GM21529 (cell line): ENCODE measurements at regions not wholly inside any gene's neighbourhood (a gene's known extent, or its start where the extent isn't known, plus 50 kb on each side); places are given as distances from the start of the nearest gene placed in this dataset.

Experiments
- ATAC-seq: cut with Tn5 transposase; IDR thresholded peaks from one replicate; pipeline ENCODE4 v1.9.1; 2021; ENCODE audit not compliant: unreplicated experiment

DNA sequence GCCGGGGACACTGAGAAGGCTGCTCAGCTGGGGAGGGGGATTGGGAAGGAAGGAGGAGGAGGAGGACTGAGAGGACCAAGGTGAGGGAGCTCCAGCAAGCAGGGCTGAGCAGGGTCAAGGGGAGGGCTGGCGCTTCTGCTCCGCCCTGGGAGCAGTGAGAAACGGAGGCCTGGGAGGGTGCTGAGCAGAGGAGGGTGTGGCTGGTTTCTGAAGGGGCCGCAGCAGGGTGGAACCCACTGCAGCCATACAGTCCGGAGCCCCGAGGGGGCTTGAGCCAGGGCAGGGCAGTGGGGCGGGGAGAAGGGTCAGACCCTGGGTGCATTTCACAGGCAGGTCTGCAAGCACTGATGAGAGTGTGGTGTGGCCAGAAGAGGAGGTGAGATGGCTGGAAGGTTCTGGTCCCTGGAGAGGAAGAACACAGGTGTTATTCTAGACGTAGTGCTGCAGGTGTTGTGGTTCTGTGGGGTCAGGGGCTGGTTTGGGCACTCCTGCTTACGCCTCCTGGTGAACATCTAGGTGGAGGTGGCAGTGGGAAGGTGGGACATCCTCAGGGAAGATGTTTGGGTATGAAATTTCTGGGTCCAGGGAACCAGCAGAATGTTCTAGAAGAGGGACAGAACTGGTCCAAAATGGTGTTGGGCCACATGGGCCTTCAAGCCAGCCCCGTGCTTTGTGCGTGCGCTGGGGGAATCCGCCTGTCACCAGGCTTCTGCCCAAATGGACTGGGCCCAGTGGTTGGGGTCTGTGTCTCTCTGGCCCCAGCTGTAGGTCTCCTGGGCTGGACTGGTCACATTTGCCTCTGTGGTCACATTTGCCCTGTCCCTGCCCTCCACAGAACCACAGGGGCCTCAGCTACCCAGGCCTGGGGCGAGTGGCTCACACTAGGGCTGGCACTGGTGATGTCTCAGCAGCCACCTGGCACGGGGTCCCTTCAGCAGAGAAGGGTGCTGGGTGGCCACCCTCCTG, 714.7 kb downstream of the BRD1 start:
- ATAC-seq = no peak

DNA sequence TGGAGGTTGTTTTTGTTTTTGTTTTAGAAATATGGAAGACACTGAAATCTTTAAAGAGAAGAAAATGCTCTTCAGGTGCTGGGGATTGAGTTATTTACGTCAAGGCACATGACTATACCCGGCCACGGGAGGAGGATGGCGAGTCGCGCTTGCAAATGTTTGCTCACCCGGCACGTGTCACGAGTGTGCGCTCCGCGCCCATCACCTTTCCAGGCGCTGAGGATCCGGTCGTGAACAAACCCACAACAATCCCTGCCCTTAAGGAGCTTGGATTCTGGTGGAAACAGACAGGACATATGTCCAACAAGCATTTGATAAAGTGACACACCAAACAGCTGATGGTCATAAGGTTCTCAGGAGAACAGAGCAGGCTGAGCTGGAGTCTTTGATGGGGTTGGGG, 715.5 kb downstream of the BRD1 start:
- ATAC-seq = no peak

DNA sequence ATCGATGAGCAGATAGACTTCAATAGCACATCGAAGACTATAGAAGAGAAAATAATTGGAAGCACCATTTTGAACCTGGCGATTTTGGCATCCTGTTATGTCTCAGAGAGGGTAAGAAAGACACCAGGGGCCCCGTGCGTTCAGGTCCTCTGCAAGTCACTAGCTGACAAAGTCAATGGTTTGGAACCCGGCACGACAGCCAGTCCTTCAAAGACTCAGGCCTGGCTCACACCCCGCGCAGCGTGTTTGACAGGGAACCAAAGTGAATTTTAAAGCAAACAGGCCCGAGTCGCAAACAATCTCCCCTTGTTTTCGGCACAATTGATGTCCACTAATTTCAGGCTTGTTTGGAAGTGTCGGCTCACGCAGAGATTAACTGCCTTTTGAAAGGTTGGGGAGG, 716.6 kb downstream of the BRD1 start:
- no peak for ATAC-seq

GRCh38 chr22:49108636-49109315, 718.9 kb downstream of the BRD1 start:
- ATAC-seq = no peak

- no peak for ATAC-seq
Measured at GRCh38 chr22:49107961-49108530, 719.6 kb downstream of the BRD1 start.

- ATAC-seq = no peak
Measured at GRCh38 chr22:49107561-49107960, 720.1 kb downstream of the BRD1 start.

- no peak for ATAC-seq
Measured at GRCh38 chr22:49106842-49107152, 720.9 kb downstream of the BRD1 start.

- no peak for ATAC-seq
Measured at GRCh38 chr22:49106096-49106841, 721.4 kb downstream of the BRD1 start.

- no peak for ATAC-seq
Measured at GRCh38 chr22:49104434-49104833, 723.2 kb downstream of the BRD1 start.

DNA sequence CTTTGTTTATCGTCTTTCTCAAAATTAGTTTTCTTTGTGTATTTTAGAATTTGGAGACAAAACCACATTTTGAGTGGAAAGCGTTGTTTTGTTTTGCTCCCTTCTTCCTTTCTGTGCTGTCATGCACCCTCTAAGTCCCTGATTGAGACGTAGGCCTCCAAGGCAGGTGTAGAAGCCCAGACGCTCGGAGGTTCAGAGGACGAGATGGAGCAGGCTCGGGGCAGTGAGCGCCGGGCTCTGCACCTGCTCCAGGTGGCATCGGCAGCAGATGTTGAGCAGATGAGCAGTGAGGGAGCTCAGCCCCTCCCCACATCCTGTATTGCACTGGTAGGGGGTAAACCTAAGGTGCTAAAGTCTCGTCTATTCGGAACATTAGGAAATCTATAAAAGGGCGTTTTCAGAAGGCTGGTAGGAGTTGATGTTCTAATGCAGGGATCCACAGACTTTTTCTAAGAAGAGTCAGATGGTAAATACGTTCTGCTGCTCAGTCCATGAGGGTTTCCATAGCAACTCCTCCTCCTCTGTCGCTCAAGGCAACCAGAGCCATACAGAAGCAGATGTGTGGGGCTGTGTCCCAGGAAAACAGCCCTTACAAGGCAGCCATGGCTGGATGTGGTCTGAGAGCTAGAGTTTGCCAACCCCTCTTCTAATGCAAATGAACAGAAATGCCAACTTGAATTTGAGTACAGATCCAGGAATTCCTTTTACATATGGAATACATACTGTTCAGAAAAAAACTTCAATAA, 724.2 kb downstream of the BRD1 start:
- ATAC-seq = no peak

DNA sequence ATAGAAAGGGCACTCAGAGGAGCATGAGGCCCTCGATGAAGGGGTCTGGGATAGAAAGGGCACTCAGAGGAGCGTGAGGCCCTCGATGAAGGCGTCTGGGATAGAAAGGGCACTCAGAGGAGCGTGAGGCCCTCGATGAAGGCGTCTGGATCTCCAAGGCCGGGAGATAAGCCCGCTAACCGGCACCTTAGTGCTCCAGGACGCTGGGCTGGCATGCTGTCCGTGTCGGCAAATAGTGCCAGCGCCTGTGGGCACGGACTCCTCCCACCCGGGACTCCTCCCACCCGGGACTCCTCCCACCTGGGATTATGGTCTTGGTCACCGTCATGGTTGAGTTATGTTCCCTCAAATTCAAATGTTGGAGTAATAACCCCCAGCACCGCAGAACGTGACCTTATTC, 725.3 kb downstream of the BRD1 start:
- no peak for ATAC-seq

DNA sequence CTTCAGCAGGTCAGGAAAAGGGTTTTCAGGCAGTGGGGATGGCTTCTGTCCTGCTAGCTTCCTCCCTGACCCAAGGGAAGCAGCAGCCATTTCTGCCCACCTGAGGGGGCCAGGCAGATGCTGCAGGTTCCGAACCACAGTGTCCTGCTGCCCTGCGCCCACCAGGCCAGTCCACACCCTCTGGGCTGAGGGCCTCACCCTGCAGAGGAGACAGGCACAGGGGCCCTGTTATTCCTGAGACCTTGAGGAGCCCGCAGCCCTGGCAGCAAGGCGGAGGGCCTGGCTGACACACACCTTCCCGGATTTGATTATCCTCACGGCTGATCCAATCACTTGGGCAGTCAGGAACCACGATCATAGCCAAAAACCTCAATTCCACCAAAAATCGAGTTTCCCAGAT, 725.8 kb downstream of the BRD1 start:
- no peak for ATAC-seq

DNA sequence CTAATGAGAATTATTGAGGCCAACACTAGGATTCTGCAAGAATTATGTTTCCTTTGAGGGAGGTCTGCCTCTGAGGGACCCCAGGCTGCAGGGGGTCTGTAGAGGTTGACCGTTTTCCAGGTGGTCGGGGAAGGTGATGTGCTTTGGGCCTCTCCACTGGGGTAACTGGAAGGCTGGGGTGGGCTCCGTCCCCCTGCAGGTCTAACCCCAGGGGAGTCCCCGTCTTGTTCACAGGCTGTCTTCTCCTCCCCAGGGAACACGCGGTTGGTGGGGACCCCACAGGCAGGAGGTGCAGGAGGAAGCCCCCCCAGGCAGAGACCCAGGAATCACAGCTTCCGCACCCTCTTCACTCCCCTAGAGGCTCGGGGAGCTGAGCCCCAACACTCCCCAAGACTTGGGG, 726.4 kb downstream of the BRD1 start:
- no peak for ATAC-seq

GRCh38 chr22:49100773-49101172, 726.9 kb downstream of the BRD1 start:
- ATAC-seq = no peak

GRCh38 chr22:49100316-49100715, 727.4 kb downstream of the BRD1 start:
- ATAC-seq = no peak

DNA sequence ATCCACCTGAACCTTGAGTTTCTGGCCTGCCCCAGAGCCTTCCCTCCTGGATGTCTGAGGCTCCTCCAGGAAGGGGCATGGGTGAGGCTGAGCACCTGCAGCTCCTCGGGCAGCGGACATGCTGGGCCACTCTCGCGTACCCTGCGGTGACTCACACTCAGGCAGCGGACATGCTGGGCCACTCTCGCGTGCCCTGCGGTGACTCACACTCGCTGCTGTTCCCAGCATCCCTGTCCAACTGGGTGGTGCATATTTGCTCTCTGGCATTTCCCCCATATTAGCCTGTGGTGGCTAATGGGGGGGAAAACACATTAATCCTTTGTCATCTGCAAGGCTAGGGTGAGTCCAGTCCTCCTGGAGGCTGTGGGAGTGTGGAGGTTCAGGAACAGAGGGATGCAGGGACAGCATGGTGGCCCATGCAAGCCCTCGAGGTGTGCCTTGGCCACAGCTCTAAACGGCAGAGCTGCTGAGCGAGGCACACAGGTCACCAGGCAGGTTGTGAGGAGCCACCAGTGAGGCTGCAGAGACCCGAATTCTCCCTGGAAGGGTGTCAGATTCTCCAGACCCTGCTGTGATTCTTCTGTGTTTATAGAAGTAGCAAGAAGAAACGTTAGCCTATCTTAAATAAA, 728.1 kb downstream of the BRD1 start:
- ATAC-seq = no peak

GRCh38 chr22:49099089-49099488, 728.6 kb downstream of the BRD1 start:
- no peak for ATAC-seq

GRCh38 chr22:49097966-49098365, 729.7 kb downstream of the BRD1 start:
- no peak for ATAC-seq

DNA sequence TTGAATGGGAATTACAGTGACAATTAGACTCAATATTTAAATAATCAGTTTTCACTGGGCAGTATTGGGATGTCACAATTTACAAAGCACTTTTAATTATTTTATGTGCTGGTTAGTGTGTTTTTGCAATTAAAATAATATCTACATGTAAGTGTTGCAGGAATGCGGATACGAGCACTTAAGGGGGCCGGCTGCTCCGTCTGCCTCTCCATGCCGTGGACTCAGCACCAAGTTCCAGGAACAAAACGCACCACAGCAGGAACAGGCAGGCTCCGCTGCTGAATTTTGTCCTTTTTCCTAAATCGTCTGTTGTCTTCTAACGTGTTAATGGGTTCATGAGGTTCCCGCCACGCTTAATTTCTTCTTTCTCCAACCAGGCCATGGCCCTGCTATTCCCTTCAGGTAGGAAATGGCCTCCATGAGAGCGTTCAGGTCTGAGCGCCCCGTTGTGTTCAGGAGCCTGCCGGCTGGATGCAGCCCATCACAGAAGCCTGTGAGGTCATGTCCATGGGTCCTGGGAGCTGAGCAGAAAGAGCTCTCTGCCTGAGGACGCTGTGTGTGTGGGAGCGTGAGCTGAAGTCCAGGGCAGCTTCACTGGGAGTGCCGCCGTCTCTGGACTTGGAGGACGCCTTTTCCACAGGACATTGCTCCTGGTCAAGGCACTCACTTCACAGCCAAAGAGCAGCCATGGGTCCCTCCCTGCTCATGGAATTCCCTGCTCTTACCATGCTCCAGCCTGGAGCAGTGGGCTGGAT, 730.3 kb downstream of the BRD1 start:
- no peak for ATAC-seq

DNA sequence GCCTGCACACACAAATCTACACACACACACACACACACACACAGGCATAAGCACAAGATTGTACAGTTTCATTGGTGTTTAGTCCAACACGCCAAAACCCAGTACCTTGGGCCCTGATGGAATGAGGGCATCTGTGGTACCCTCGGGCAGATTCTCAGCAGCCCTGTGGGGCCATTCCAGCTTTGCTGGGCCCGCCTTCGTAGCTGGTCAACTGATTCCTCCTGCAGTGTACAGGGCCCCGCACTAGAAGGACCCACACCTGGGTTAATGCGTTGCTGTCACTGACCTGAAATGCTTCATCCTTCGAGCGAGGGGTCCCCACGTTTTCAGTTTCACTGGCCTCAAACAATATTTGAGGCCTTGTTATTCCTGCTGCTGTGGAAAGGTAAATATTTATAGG, 731.2 kb downstream of the BRD1 start:
- no peak for ATAC-seq
